Kidney (tissue), 13 donors: ENCODE measurements at regions not wholly inside any gene's neighbourhood (a gene's known extent, or its start where the extent isn't known, plus 50 kb on each side); places are given as distances from the start of the nearest gene placed in this dataset.
"Not testable (repeated sequence)": the region's sequence is repeated elsewhere in the genome, so short reads cannot be mapped to it uniquely, and the experiment has no call there.

Source experiments
- DNase-seq, 5 donors: peaks; one replicate each; pipeline ENCODE4 v3.0.0-alpha.2; 2013 to 2020
- FAIRE-seq: peaks from 2 replicates; lab custom pipeline; 2012; peaks lifted over from hg19 to GRCh38; lab: Jason Lieb, UNC
- H3K27ac ChIP-seq, 2 donors: one replicate each; pipeline ENCODE4 v1.7.0; 2013; ENCODE audit warnings: low read depth in 2 of 2, low read length in 2 of 2, inconsistent platforms in 1 of 2
- H3K27me3 ChIP-seq: one replicate; pipeline ENCODE4 v1.7.1; 2013; ENCODE audit warnings: low read length, inconsistent platforms; ENCODE audit not compliant: control insufficient read depth, insufficient read depth
- H3K36me3 ChIP-seq, 3 donors: one replicate each; pipeline versions ENCODE4 v1.7.0 to v1.7.1; 2013; ENCODE audit warnings: low read length in 3 of 3, control low read depth in 1 of 3, inconsistent platforms in 1 of 3; ENCODE audit not compliant: insufficient read depth in 3 of 3, control insufficient read depth in 2 of 3
- H3K4me1 ChIP-seq, 3 donors: one replicate each; pipeline versions ENCODE4 v1.7.0 to v1.7.1; 2013; ENCODE audit warnings: low read length in 3 of 3, inconsistent platforms in 1 of 3, low read depth in 1 of 3; ENCODE audit not compliant: control insufficient read depth in 2 of 3, insufficient read depth in 2 of 3
- H3K4me3 ChIP-seq, 3 donors: one replicate each; pipeline versions ENCODE4 v1.7.0 to v1.8.1; 2013; ENCODE audit warnings: low read length in 3 of 3, control low read depth in 1 of 3, inconsistent platforms in 1 of 3
- H3K9ac ChIP-seq, 3 donors: one replicate each; pipeline versions ENCODE4 v1.7.0 to v1.7.1; 2013; ENCODE audit warnings: low read length in 3 of 3, control low read depth in 1 of 3, inconsistent platforms in 1 of 3
- H3K9me3 ChIP-seq, 3 donors: one replicate each; pipeline versions ENCODE4 v1.7.0 to v1.7.1; 2013; ENCODE audit warnings: low read length in 3 of 3, control low read depth in 1 of 3, inconsistent platforms in 1 of 3; ENCODE audit not compliant: control insufficient read depth in 2 of 3, insufficient read depth in 1 of 3
- intact Hi-C: fragments of 100-400 bp; cut with DNase I; formaldehyde crosslinking; loops from one replicate; pipeline ENCODE4 v1.11.1; 2022
- TF ChIP-seq, protein P1 (sequence below): IDR thresholded peaks from 3 replicates; pipeline ENCODE4 v1.5.1; 2012; ENCODE audit warnings: mild to moderate bottlenecking, moderate library complexity, borderline replicate concordance; ENCODE audit not compliant: insufficient read depth; ENCODE audit errors: extremely low read depth
- donor health status: control.
- donor health status: control.
- donor health status: control.
- donor health status: control.
- donor health status: control.
- donor health status: DM: yes; HTN: yes; CAD: no.
- donor health status: Normal renal cell carcinoma (clear cell type).

DNA sequence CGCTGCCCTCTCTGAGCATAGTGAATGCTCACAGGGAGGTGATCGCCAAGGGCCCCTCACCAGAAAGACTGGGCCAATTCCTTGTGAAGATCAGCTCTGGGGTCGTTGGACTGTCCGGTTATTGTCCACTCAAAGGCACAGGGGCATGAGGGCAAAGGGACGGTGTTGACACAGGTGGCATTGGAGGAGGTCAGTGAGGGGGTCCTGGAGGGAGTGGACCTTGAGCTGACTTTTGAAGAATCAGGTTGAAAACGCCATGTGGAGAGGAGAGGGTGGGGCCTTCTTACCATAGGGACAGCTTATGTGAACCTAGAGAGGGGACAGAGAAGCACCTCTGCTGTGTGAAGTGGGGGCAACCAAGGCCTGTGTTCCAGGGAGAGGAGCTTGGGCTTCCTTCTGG, 131.5 kb downstream of the TFCP2L1 start:
- intact Hi-C loops, result no loop called here
- TF ChIP-seq, protein P1, sequence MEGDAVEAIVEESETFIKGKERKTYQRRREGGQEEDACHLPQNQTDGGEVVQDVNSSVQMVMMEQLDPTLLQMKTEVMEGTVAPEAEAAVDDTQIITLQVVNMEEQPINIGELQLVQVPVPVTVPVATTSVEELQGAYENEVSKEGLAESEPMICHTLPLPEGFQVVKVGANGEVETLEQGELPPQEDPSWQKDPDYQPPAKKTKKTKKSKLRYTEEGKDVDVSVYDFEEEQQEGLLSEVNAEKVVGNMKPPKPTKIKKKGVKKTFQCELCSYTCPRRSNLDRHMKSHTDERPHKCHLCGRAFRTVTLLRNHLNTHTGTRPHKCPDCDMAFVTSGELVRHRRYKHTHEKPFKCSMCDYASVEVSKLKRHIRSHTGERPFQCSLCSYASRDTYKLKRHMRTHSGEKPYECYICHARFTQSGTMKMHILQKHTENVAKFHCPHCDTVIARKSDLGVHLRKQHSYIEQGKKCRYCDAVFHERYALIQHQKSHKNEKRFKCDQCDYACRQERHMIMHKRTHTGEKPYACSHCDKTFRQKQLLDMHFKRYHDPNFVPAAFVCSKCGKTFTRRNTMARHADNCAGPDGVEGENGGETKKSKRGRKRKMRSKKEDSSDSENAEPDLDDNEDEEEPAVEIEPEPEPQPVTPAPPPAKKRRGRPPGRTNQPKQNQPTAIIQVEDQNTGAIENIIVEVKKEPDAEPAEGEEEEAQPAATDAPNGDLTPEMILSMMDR, result no peak

DNA sequence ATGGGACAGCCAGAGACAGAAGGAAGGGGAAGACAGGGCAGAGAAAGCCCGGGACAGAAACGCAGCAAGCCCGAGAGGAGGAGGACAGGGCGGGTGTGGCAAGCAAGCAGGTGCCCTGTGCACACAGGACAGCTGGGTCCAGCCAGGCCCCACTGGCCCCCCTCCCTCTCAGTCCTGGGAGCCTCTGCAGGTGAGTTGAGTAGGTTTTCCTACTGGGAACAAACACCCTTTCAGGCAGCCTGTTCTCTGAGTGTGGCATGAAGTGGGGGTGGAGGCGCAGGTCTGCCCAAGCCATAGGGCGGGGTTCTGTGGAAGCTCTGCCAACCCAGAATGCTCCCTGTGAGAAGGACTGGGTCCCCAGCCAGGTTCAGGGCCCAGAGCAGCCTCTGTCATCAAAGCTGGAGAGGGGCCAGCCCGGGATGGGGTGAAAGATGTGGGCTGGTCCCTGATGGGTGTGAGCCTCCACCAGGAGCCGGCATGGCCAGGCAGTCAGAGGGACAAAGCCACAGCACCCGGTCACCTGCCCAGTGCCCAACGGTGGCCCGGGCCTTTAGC, 129.4 kb downstream of the TFCP2L1 start:
- Histone ChIP-seq H3K9ac (no peak overlapping the region), H3K4me3 (no peak overlapping the region), H3K4me1 (peaks cover 0 to 3% (median 0%) of the 10 kb centered on the region in 3 donors), H3K9me3 (peaks cover 0 to 5% (median 3%) of the 10 kb centered on the region in 3 donors), H3K27me3 (no peaks in the 10 kb centered on the region), H3K27ac (no peak overlapping the region), H3K36me3 (no peaks in the 10 kb centered on the region)
- TF ChIP-seq, protein P1, result no peak
- intact Hi-C loops, result no loop called here
- no peak for FAIRE-seq
- DNase-seq, result peak in 1 of 5 donors; percentile 85

More for the DNA sequence above, 131.5 kb downstream of the TFCP2L1 start:
- Histone ChIP-seq H3K36me3 (no peaks in the 10 kb centered on the region), H3K4me3 (no peak overlapping the region), H3K9me3 (peaks cover 0 to 5% (median 3%) of the 10 kb centered on the region in 3 donors), H3K4me1 (peaks cover 0 to 3% (median 0%) of the 10 kb centered on the region in 3 donors), H3K9ac (no peak overlapping the region), H3K27me3 (no peaks in the 10 kb centered on the region), H3K27ac (no peak overlapping the region)
- DNase-seq (peak in 1 of 5 donors; percentile 37), FAIRE-seq (no peak)

DNA sequence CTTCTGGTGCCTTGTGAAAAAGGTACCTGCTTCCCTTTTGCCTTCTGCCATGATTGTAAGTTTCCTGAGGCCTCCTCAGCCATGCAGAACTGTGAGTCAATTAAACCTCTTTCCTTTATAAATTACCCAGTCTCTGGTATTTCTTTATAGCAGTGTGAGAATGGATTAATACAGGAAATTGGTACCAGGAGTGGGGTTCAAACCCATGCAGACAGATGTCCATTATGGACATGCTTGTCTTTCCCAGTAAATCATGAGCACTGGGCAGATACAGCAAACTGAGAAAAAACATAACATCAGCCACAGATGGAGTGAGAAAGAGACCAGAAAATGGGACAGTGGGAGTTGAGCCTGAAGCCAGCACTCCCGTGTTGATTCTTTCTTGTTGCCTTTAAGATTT, 127.5 kb downstream of the TFCP2L1 start:
- DNase-seq, H3K27ac ChIP-seq, H3K4me1 ChIP-seq, H3K9me3 ChIP-seq, H3K27me3 ChIP-seq, H3K4me3 ChIP-seq, intact Hi-C loops, H3K36me3 ChIP-seq, FAIRE-seq, H3K9ac ChIP-seq: not testable (repeated sequence)

DNA sequence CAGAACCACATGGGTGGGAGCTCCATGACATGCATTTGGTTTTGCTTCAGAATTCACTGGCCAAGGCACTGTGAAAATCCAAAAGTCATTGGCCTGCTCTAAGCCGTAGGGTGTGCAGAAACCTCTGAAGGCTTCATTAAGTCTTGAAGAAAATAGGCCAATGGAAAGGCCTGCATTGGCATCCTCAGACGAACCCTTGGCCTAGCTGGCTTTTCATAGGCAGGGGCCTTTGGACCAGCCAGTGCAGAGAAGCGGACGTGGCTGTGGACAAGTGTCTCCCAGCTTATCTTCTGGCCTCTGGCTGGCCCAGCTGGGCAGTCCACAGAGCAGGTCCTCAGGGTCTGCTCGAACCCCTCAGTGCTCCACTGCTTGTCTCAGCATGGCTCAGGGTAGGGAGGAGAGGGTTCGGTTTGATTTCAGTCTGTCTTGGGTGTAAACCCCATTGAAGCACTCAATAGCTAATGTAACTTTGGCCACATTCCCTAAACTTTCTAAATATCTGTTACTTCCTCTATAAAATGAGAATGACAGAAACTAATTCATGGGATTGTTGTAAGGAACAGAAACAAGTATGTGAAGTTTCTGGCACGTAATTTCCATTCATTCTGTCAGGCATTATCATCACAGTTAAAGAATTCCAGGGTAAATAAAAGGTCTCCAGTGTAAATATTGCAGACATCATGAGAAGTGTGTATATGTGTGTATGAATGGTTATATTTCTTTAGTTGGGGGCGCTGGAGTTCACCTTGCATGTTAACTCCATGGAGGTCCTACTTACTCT, 125.5 kb downstream of the TFCP2L1 start:
- FAIRE-seq, result no peak
- TF ChIP-seq, protein P1, result no peak
- H3K27me3 ChIP-seq, result no peaks in the 10 kb centered on the region
- H3K9ac ChIP-seq, result no peak overlapping the region
- peaks cover 0 to 10% (median 3%) of the 10 kb centered on the region in 3 donors for H3K9me3 ChIP-seq
- H3K27ac ChIP-seq, result no peak overlapping the region
- no peaks in the 10 kb centered on the region for H3K36me3 ChIP-seq
- DNase-seq, result peak in 1 of 5 donors; percentile 27
- intact Hi-C loops, result no loop called here
- no peak overlapping the region for H3K4me3 ChIP-seq
- no peaks in the 10 kb centered on the region for H3K4me1 ChIP-seq
